HG02678 (cell line): ENCODE measurements at regions not wholly inside any gene's neighbourhood (a gene's known extent, or its start where the extent isn't known, plus 50 kb on each side); places are given as distances from the start of the nearest gene placed in this dataset.

Source experiments
- ATAC-seq: cut with Tn5 transposase; IDR thresholded peaks from one replicate; pipeline ENCODE4 v1.9.1; 2021; ENCODE audit warnings: mild to moderate bottlenecking, moderate library complexity; ENCODE audit not compliant: unreplicated experiment

DNA sequence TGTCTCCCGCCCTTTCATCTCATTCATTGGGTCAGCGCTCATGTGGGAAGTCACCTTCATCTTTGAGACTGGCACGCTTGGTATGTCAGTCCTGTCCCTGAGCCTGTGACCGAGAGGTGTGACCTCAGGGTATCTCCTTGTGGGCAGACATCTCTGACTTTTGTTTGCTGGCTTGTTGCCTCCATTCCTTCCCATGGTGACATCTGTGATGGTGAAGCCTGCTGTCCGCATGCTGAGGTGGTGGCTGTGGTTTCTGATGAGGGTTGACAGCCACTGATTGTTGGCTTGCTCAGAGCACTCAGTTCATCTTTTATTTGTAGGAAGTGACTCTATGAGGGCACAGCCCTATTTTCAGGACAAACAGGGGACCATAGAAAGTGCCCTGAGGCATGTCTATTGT lies 139.2 kb downstream of the SLC4A3 start:
- ATAC-seq: no peak

DNA sequence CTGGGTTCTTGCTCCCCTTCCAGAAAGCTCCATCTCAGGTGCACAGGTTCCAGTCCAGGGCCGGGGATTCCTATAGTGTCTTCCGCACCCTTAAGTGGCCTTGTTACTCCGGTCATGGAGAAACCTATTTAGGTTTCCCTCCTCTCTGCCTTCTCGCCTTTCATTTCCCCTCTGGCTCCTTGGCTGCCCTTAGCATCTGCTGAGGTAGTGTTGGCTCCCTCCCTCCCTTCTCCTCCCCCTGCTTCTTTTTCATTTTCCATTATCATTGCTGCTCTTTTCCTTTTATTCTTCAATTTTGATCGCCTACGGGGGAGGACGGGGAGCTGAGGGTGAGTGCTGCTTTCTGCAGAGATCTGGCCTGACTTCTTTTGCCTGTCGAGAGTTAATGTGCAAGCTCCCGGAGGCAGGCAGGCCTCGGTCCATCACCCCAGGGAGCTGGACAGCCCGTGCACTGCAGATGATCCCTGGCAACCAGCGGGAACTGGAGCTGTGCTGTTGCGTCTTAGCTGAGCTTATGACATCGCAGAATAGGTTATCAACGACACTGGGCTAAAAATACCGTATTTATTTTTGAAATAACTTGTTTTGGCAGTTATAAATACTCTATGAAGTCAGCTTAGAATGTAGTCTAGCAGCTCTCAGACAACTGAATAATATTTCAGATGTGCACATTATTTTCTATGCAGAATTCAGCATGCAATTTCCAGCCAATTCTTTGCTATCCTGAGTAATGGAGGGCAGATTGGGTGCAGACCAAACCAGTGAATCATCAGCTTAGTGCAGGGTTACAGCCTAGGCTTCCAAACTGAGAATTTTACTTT lies 141.9 kb downstream of the SLC4A3 start:
- no peak for ATAC-seq

DNA sequence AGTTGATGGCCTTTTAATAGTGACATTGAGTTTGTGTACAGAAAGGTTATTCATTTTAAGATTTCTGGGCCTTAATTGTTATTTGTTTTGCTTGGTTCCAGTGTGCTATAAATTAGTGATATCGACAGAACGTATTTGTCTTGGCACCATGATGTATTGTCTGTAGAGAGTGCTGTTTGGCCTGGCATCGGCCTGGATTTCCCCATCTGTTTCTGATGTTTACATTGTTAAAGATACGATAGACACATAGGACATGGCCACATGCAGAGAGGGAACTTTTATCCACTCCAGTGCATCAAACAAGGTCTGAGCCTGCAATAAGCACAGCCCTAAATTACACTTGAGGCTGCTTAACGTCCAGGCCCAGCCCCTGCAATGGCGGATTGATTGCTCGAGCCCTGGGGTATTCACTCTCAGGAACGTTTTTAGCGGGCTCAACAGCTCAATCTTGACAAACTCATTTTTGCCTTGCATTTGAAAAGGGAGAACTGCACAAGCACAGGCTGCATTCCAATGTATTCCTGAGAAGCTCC lies 144.7 kb downstream of the SLC4A3 start:
- no peak for ATAC-seq

DNA sequence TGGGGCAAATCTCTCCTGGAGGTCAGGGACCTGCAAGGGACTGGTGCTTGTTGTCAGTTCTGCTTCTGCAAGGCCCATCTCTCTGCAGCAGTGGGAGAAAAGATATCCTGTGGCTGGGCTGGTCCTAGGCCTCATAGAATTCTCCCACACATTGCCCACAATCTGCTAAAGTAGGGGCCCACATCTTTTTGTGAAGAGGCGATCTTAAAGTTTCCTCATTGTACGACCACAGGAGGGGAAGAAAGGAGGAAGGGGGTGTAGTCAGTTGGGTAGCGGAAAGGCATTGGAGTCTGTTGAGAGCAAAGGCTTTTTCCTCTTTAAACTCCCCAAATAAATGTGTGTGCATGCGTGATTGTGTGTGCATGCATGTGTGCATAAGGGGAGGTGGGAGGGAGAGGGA lies 145.3 kb downstream of the SLC4A3 start:
- no peak for ATAC-seq

DNA sequence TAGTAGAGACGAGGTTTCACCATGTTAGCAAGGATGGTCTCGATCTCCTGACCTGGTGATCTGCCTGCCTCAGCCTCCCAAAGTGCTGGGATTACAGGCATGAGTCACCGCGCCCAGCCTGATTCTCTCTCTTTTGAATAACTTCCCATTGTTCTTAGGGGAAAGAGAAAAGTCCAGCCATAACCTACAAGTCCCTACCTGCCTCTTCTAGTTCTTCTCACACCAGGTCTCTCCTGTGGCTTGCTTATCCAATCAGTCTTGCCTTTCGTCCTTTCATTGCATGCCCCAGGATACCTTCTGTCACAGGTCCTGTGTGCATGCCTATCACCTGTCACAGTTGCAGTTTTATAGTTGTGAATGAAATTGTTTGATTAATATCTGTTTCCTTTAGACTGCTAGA lies 148.1 kb downstream of the SLC4A3 start:
- ATAC-seq: no peak

DNA sequence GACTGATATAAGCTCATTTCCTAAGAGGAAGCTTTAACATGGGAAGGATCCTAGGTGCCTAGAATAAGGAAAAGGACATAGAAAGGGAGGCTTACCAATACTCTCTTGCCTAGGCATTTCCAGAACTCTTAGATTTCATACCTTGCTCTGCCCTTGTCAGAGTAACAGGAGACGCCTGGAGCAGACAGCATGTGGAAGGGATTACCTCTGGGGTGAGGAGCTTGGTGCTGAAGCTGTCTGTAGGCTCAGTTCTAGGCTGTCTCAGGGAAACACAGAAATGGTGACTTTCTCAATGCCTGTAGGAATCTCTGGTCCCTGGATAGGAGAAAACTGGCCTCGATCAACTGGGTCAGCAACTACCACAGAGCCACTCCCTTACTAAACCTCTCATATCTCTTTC lies 150.0 kb downstream of the SLC4A3 start:
- no peak for ATAC-seq

DNA sequence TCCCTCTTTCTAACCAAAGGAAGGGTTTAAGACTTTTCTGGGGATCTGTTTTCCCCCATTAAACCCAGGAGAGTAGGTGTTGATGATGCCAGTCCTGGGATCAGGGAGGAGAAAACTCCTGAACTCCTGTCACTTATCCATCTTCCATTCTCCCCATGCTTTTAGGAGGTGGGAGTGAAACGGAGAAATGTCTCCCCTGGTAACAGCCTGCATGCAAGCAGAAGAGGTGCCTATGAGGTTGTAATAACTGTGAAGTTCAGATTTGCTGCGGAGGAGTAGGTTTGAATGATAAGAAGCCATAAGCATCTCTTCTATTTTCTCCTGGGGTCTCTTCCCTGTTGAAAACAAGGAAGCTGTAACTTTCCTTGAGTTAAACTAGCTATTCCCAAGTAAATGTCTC lies 150.8 kb downstream of the SLC4A3 start:
- ATAC-seq: no peak

DNA sequence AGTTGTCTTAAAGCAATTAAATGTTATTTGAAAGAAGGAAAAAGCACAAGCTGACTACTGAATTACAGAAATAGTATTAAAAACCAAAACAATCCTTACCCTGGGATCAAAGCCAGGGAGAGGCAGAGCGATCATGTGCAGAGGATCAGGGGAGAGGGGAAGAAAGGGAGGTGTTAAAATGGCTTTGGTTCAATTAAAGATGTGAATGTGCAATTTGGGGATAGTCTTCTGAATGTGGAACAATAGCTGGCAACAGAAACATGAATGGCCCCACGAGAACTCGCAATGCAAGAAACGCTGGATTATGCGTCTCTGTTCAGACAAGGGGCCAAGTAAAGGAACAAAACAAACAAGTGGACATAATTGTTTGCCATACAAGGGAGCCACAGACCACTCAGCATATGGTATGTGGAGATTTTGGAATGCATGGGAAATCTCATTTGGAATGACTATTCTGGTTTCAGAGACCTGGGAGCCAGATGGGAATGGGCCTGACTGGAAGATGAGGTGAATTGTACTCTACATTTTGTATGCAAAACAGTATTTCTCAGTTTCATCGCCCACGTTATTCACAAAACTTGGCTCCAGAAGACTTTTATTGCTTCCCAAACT lies 155.4 kb downstream of the SLC4A3 start:
- no peak for ATAC-seq

DNA sequence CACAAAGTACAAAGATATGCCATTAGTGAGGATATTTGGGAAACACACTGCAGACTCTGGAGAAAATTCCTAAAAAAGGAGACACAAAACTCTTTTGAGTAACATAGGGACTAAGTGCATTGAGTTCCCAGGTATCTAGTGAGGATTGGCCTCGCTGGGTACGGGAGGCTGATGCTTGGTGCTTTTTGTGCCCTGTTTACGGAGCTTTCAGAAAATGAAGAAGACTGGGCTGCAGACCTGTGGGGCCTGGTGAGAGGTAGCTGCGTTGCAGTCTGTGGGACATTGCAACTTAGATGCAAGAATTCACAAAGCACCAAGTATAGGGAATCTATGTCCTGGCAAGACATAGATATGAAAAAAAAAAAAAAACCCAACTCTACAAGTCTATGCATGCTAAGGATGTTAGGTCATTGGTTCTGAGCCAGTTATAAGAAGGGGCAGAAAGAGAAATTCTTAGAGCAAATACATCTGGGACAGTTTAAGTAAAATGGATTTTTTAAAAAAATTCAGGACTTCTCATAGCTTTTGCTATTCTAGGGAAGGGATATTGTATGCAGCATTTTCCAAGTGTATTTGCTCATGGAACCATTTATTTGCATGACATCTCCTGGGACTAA lies 156.0 kb downstream of the SLC4A3 start:
- ATAC-seq: no peak

DNA sequence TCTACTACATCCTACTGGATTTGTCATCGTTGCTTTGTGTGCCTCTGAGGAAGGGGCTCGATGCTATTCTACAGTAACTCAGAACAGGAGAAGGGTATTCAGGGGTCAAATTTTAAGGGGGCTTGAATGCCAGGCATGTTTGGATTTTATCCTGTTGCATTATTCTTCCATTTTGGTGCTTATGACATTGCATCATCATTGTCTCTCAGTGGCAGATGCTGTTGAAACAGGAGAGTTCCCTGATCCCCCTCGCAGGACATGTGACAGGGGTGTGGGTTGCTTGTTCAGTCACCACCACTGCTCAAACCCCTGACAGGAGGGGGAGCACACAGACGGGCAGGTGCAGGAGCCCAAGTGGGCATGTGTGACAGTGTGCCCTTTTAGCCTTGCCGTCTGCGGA lies 156.7 kb downstream of the SLC4A3 start:
- ATAC-seq: no peak

DNA sequence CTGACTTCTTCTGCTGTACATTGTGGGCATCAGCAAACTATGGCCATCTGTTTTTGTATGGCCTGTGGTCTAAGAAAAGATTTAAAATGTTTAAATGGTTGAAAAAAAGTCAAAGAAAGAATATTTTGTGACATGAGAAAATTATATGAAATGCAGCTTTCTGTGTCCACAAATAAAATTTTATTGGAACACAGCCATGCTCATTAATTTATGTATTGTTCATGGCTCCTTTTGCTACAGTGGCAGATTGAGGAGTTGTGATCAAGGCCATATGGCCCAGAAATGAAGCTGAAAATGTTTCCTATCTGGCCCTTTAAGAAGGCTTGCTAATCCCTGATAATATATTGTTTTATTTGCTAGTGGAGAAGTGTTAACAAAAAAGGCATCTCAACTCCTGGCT lies 162.0 kb downstream of the SLC4A3 start:
- ATAC-seq: no peak

DNA sequence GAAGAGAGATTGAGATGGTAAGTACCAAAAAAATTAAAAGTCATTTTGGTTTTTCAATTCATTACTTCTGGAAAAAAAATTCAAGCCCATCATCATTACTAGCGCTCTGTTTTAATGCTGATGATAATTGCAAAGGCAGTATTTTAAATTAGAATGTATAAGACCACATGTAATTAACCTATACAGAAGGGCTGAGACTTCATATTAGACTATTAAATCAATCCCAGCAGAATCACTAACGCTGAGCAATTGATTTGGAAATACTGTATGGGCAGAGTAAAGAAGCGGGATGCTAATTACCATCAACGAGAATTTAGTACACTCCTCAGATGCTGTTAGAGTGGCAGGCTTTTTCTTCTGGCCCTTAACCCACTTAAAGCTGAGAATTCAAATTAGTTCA lies 165.0 kb downstream of the SLC4A3 start:
- ATAC-seq: no peak

DNA sequence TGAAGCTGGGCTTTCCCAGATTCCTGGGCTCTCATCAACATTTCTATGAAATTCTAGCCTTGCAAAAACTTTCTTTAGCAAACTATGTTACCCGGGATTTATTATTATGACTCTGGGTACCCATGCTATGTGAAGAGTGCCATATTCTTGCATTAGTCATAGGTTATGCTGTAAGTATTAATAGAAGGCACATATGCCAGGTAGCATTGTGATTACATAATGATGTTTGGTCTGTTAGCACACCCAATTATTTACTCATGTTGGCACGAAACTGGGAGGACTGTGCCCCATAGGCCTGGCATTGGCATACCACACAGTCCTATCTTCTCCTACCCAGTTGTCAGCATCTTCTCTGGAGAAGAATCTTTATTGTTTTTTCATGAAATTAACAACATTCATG lies 171.0 kb downstream of the SLC4A3 start:
- ATAC-seq: no peak

DNA sequence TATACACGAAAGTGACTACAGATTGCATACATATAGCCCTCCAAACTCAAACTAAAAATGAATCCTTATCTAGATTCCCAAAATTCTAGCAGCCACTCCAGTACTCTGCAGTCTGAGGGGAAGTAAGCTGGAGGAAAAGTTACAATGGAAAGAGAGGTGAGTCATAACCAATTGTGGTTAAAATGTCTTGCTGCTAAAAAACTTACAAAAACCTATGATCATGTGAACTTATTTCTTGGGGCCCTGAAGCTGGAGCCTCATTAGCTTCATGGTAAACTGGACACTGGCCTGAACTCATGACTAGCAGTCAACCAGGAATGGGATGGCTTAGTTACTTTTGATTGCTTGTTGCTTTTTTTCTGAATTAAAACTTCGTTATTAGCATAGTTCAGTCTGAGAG lies 175.9 kb downstream of the SLC4A3 start:
- ATAC-seq: no peak

DNA sequence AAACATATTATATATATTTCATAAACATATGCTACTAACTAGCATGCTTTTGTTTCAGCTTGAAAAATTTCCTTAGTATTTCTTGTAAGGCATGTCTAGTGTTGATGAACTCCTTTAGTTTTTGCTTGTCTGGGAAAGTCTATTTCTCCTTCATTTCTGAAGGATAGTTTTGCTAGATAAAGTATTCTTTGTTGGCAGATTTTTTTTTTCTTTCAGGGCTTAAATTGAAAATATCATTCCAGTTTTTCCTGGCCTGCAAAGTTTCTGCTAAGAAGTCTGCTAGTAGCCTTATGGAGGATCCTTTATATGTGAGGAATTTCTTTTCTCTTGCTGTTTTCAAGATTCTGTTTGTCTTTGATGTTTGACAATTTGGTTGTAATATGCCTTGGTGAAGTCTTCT lies 183.5 kb downstream of the SLC4A3 start:
- no peak for ATAC-seq

DNA sequence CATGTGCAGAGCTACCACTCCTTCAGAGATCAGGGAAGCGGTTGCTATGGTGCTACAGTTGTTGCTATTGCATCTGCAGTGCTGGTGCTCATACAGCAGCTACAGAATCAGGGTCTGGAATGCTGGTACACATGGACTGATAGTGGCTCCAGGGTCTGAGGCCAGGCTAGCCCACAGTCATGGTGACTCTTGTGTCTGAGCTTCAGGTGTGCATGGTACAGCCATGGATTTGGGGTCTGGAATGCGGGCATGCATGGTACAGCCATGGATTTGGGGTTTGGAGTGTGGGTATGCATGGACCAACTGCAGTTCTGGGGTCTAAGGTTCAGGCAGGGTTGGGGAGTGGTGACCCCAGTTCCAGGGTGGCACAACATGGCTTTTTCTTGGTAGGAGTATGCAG lies 185.2 kb downstream of the SLC4A3 start:
- no peak for ATAC-seq

DNA sequence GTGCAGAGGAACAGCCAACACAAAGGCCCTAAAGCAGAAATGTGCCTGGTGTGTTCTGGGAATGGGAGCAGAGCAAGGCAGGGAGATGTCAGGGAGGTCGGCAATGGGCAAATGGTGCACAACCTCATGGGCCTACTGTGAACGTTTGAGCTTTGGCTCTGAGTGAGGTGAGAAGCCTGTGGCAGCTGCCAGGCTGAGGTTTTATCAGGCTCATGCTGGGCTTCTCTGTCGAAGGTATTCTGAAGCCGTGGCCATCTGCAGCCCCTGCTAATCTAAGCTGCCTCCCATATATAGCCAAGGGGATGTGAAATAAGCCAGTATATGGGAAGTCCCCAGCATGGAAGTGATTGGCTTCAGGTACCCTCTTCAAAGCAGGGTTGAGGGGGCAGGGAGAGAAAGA lies 193.3 kb downstream of the SLC4A3 start:
- no peak for ATAC-seq

DNA sequence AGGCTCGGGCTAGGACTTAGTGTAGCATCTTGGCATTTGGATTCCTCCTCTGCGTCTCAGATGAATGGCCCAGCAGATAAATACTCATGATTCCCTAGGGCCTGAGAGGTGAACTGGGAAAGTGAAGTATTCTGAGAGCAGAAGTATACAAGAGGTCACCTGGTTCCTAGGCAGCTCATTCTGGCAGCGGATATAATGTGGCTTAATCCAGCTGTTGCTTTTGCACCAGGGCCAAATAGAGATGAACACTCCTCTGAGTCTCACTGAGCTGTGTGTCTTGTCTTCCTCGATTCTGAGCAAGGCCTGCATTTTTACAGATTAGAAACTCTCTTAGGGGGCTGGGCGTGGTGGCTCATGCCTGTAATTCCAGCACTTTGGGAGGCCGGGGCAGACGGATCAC lies 196.1 kb downstream of the SLC4A3 start:
- no peak for ATAC-seq

DNA sequence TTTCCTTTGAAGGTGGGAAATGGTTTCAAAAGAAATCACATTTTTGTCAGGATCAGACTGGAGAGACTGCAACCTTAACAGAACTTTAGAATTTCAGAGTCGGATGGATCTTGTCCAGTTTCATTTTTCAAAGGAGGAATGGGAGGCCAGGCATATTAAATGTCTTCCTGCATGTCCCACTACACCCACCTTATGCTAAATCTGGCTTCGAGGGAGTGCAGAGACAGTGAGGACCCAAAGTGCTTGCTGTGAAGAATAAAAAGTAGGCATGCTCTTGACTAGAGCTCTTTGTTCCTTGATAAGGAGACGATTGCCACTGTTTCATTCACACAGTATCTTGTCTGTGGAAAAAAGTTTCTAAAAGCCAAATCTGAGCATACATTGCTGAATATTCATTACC lies 197.6 kb downstream of the SLC4A3 start:
- ATAC-seq: no peak

DNA sequence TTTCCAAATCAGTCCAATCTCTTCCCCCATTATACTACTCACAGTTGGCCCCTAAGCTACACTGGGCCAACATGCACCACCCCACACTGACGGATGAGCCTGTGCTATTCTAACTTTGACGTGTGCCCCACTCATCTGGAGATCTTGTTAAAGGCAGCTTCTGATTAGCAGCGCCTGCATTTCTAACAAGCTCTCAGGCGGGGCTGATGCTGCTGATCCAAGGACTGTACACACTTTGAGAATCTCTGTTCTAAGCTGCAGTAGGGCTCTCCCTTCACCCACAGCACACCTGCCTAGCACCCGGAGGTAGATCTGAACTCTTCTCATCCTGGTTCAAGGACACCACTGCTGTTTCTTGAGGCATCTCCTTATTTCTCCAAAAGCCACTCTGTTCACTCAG lies 200.7 kb downstream of the SLC4A3 start:
- ATAC-seq: no peak

DNA sequence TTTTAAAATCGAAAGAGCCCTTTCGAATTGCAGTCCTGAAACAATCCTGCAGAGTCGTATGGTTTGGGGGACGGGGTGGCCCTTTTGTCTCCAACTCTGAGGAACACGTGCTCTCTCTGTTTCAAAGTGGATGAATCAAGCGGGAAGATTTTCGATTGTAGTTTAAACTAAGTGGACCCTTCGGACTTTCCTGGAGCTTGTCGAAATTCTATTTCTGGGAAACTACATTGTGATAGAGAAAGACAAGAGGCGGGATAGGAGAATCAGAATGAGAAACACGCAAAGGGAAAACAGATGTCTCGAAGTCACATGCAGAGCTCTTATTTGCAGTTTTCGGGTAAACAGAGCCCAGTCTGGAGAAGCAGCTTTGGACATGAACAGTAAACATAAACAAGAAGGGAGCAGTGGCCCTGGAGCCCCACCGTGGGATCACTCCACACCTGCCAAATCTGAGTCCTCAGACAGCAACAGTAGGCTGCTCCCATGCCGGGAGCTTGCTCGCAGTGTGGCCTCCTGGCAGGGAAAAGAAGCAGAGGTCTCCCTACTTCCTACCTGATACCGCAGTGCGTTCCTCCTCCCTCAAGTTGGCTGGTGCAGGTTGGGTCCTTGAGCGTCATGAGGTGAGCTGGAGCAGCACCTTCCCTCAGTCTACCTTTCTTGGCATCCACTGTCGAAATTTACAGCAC lies 202.4 kb downstream of the SLC4A3 start:
- ATAC-seq: no peak

DNA sequence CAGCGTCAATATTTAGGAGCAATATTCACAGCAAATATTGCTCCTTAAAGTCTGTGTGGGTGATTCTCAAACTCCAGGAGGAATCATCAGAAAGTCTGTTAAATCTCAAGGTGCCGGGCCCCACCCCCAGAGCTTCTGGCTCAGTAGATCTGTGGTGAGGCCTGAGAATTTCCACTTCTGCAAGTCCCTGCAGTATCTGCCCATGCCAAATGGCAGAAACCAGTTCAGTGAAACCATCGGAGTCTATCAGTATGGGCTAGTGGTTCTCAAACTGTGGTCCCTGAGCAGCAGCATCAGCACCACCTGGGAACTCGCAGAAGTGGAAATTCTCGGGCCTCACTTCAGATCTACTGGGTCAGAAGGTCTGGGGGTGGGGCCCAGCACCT lies 202.9 kb downstream of the SLC4A3 start:
- ATAC-seq: no peak
